ENCODE measurements at regions not wholly inside any gene's neighbourhood (a gene's known extent, or its start where the extent isn't known, plus 50 kb on each side); places are given as distances from the start of the nearest gene placed in this dataset.

GRCh38 chr1:166377896-166378295 lies 211.1 kb upstream of the FAM78B start:
- no peak for DNase-seq (ENCODE audit: low read depth)
- H3K4me3 ChIP-seq (ENCODE audit: low read depth, low read length): no peak overlapping the region
- TF ChIP-seq, protein P1, sequence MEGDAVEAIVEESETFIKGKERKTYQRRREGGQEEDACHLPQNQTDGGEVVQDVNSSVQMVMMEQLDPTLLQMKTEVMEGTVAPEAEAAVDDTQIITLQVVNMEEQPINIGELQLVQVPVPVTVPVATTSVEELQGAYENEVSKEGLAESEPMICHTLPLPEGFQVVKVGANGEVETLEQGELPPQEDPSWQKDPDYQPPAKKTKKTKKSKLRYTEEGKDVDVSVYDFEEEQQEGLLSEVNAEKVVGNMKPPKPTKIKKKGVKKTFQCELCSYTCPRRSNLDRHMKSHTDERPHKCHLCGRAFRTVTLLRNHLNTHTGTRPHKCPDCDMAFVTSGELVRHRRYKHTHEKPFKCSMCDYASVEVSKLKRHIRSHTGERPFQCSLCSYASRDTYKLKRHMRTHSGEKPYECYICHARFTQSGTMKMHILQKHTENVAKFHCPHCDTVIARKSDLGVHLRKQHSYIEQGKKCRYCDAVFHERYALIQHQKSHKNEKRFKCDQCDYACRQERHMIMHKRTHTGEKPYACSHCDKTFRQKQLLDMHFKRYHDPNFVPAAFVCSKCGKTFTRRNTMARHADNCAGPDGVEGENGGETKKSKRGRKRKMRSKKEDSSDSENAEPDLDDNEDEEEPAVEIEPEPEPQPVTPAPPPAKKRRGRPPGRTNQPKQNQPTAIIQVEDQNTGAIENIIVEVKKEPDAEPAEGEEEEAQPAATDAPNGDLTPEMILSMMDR (IDR thresholded peaks at IDR 0.05; ENCODE audit: low read depth, low read length, missing control alignments): no peak
- in situ Hi-C loops (cut with HindIII; ENCODE audit: low sequenced_read_pairs): loop anchor here (10.0 kb wide), 1 partner anchor 77 kb away; no protein-coding TSS in a partner anchor

DNA sequence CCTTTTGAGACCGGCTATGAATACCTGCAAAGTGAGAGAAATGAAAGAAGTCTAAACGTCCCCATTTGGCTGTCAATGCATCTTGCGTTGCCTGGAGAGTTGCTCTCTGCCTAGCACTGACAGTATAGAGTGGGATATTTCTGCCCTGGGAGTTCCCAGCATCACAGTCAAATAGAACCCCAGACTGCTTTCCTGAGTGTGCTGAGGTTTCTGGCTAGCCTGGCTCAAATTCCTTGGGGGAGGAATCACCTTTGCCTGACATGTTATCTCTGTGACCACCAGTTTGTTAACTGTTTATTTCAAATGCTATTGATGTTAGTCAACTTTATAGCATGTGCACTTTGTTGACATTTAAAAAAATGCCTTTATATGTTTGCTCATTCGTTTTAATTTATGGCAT lies 212.0 kb upstream of the FAM78B start:
- DNase-seq (ENCODE audit: low read depth): no peak
- no peak overlapping the region for H3K4me3 ChIP-seq (ENCODE audit: low read depth, low read length)
- TF ChIP-seq, protein P1 (IDR thresholded peaks at IDR 0.05; ENCODE audit: low read depth, low read length, missing control alignments): no peak
- in situ Hi-C loops (cut with HindIII; ENCODE audit: low sequenced_read_pairs): loop anchor here (10.0 kb wide), 1 partner anchor 76 kb away; no protein-coding TSS in a partner anchor

DNA sequence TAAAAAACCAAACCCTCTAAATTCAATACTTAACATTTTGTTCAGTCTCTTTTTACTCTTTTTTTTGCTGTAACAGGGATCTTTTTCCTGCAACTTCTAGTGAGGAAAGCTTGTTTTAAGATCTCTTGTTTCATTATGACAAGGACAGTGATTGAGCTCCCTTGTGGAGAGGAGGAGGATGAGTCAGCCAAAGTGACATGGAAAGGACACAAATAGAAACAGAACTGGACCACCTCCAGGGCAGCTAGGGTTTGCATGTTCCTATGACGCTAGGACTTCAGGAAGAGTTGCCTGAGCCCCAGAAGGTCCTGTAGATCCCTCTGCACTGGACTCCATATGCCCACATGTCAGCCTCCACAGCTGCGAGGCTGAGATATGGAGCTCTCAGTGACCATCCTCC lies 212.6 kb upstream of the FAM78B start:
- no peak overlapping the region for H3K4me3 ChIP-seq (ENCODE audit: low read depth, low read length)
- in situ Hi-C loops (cut with HindIII; ENCODE audit: low sequenced_read_pairs): loop anchor here (10.0 kb wide), 1 partner anchor 75 kb away; no protein-coding TSS in a partner anchor
- TF ChIP-seq, protein P1 (IDR thresholded peaks at IDR 0.05; ENCODE audit: low read depth, low read length, missing control alignments): no peak
- DNase-seq (ENCODE audit: low read depth): no peak

- H3K4me3 ChIP-seq (ENCODE audit: low read depth, low read length): no peak overlapping the region
- in situ Hi-C loops (cut with HindIII; ENCODE audit: low sequenced_read_pairs): no loop called here
- TF ChIP-seq, protein P1 (IDR thresholded peaks at IDR 0.05; ENCODE audit: low read depth, low read length, missing control alignments): no peak
- no peak for DNase-seq (ENCODE audit: low read depth)
Measured at GRCh38 chr1:166383137-166383536, 216.3 kb upstream of the FAM78B start.

DNA sequence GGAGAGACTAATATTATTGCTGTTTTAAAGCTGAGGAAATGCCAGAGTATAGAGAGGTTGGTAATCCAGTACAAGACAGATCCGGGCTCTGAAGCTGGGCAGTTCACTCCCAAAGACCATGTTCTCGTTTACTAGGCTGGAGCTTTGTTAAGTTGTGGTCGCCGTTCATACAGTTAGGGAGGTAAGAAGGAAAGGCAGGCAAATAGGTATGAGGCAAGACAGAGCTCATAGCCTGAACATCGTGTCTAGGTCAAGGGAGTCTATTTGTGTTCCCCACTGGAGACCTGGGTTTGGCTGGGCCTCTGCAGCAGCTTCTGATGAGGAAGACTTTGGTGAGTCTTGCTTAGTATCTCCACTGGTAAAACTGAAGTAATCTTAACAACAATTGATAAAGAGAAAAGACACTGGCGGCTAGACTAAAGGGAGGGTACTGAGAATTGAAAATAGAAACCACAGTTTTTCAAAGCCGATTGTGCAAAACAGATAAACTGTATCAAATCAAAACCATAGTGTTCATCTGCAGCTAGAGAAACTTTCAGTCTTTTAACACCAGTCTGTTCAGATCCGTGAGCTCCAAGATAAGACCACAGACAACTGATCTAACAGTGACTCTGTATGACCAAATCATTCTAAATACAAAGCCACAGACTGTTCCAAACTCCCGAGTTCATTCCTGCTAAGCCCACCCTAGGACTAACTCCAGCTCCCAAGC lies 217.0 kb upstream of the FAM78B start:
- H3K4me3 ChIP-seq (ENCODE audit: low read depth, low read length): no peak overlapping the region
- in situ Hi-C loops (cut with HindIII; ENCODE audit: low sequenced_read_pairs): no loop called here
- no peak for DNase-seq (ENCODE audit: low read depth)
- TF ChIP-seq, protein P1 (IDR thresholded peaks at IDR 0.05; ENCODE audit: low read depth, low read length, missing control alignments): no peak

DNA sequence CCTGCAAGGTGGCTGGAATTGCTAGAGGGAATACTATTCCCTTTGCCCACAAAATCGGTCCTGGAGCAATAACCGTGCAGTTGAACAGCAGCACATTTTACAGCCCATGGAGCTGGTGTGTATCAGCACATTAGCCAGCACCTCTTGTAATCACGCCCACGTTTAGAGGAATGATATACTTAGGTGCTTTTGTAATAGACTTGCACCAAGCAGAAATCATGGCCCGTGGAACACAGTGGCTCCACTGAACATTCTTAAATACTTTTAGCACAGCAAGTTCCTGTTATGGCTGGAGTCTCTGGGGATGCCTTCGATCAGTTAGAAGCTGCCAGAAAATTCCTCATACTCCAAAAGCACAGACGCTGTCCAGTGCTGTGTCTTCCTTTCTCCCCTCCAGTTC lies 218.1 kb upstream of the FAM78B start:
- TF ChIP-seq, protein P1 (IDR thresholded peaks at IDR 0.05; ENCODE audit: low read depth, low read length, missing control alignments): no peak
- in situ Hi-C loops (cut with HindIII; ENCODE audit: low sequenced_read_pairs): no loop called here
- H3K4me3 ChIP-seq (ENCODE audit: low read depth, low read length): no peak overlapping the region
- no peak for DNase-seq (ENCODE audit: low read depth)
